C4-2B (cell line): ENCODE measurements at regions not wholly inside any gene's neighbourhood (a gene's known extent, or its start where the extent isn't known, plus 50 kb on each side); places are given as distances from the start of the nearest gene placed in this dataset.

Source experiments
- ZFX ChIP-seq: fragments of 450-650 bp; IDR thresholded peaks from 2 replicates; pipeline ENCODE4 v1.6.1; 2017
- TF ChIP-seq, protein P1 (sequence below): fragments of 450-650 bp; conservative IDR thresholded peaks from 2 replicates; pipeline ENCODE4 v1.5.1; 2017; ENCODE audit warnings: mild to moderate bottlenecking

DNA sequence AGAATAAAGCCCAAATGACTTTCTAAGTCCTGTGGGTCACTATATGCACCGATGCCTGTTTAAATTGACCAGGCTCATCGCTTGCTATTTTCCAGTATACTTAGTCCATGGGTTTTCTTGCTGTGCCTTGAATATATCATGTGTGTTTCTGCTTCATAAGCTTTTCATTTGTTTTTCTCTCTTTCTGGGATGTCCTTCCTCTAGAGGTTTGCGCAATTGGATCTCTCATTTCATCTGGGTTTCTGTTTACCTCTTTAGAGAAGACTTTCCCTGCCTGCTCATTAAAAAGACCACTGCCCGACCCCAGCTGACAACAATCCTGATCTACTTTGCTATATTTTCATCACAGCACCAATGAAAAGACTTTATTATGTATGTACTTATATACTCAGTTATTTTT, 150.9 kb upstream of the CYRIA start:
- TF ChIP-seq, protein P1, sequence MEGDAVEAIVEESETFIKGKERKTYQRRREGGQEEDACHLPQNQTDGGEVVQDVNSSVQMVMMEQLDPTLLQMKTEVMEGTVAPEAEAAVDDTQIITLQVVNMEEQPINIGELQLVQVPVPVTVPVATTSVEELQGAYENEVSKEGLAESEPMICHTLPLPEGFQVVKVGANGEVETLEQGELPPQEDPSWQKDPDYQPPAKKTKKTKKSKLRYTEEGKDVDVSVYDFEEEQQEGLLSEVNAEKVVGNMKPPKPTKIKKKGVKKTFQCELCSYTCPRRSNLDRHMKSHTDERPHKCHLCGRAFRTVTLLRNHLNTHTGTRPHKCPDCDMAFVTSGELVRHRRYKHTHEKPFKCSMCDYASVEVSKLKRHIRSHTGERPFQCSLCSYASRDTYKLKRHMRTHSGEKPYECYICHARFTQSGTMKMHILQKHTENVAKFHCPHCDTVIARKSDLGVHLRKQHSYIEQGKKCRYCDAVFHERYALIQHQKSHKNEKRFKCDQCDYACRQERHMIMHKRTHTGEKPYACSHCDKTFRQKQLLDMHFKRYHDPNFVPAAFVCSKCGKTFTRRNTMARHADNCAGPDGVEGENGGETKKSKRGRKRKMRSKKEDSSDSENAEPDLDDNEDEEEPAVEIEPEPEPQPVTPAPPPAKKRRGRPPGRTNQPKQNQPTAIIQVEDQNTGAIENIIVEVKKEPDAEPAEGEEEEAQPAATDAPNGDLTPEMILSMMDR, result no peak
- no peak for TF ChIP-seq ZFX
